MM.1S (cell line): ENCODE measurements at regions not wholly inside any gene's neighbourhood (a gene's known extent, or its start where the extent isn't known, plus 50 kb on each side); places are given as distances from the start of the nearest gene placed in this dataset.

Experiments used
- DNase-seq: peaks from one replicate; pipeline ENCODE4 v3.0.0-alpha.2; 2015
- H2AFZ ChIP-seq: fragments of 300-600 bp; sonication (generic); 2 replicates; pipeline ENCODE4 v1.6.0; 2016; ENCODE audit warnings: antibody characterized with exemption, low read length
- H3F3A ChIP-seq: fragments of 300-600 bp; sonication (generic); 2 replicates; pipeline ENCODE4 v1.6.1; 2016; ENCODE audit warnings: mild to moderate bottlenecking, antibody characterized with exemption, low read length, moderate library complexity, mixed read lengths; ENCODE audit not compliant: insufficient read depth
- H3K27ac ChIP-seq: fragments of 300-600 bp; sonication (generic); 2 replicates; pipeline ENCODE4 v1.5.1; 2016; ENCODE audit warnings: mild to moderate bottlenecking, low read length
- H3K27me3 ChIP-seq: fragments of 300-600 bp; sonication (generic); replicated peaks from 2 replicates; pipeline ENCODE4 v1.6.0; 2016; ENCODE audit warnings: low read length; ENCODE audit not compliant: insufficient read depth
- H3K36me3 ChIP-seq: fragments of 300-600 bp; sonication (generic); replicated peaks from 2 replicates; pipeline ENCODE4 v1.6.1; 2016; ENCODE audit warnings: mild to moderate bottlenecking, low read length, mixed read lengths; ENCODE audit not compliant: insufficient read depth
- H3K4me1 ChIP-seq: fragments of 300-600 bp; sonication (generic); 2 replicates; pipeline ENCODE4 v1.6.1; 2016; ENCODE audit warnings: low read length, mixed read lengths
- H3K4me2 ChIP-seq: fragments of 300-600 bp; sonication (generic); 2 replicates; pipeline ENCODE4 v1.6.0; 2016; ENCODE audit warnings: low read depth, low read length
- H3K4me3 ChIP-seq: fragments of 300-600 bp; sonication (generic); 2 replicates; pipeline ENCODE4 v1.5.1; 2016; ENCODE audit warnings: low read length, mixed read lengths
- H3K79me2 ChIP-seq: fragments of 300-600 bp; sonication (generic); 2 replicates; pipeline ENCODE4 v1.6.1; 2016; ENCODE audit warnings: mixed run types, low read length, mixed read lengths
- H3K9ac ChIP-seq: fragments of 300-600 bp; sonication (generic); 2 replicates; pipeline ENCODE4 v1.6.1; 2016; ENCODE audit warnings: low read length, mixed read lengths
- H3K9me2 ChIP-seq: fragments of 300-600 bp; sonication (generic); replicated peaks from 2 replicates; pipeline ENCODE4 v1.6.1; 2016; ENCODE audit warnings: mild to moderate bottlenecking, low read length, mixed read lengths; ENCODE audit not compliant: insufficient read depth
- H3K9me3 ChIP-seq: fragments of 300-600 bp; sonication (generic); replicated peaks from 2 replicates; pipeline ENCODE4 v1.6.1; 2016; ENCODE audit warnings: mild to moderate bottlenecking, low read length, mixed read lengths; ENCODE audit not compliant: insufficient read depth
- H4K20me1 ChIP-seq: fragments of 300-600 bp; sonication (generic); 2 replicates; pipeline ENCODE4 v1.6.1; 2016; ENCODE audit warnings: mild to moderate bottlenecking, low read length, moderate library complexity, mixed read lengths; ENCODE audit not compliant: insufficient read depth
- EZH2 ChIP-seq: fragments of 300-600 bp; sonication (generic); optimal IDR thresholded peaks from 2 replicates; pipeline ENCODE3; 2017; ENCODE audit warnings: low read depth, mild to moderate bottlenecking, antibody characterized with exemption, low read length, mixed read lengths
- EZH2phosphoT487 ChIP-seq: fragments of 300-600 bp; sonication (generic); IDR thresholded peaks from 2 replicates; pipeline ENCODE4 v1.6.1; 2018; ENCODE audit warnings: antibody characterized with exemption, low read length
- TF ChIP-seq, protein P1 (sequence below): fragments of 300-600 bp; sonication (generic); IDR thresholded peaks from 2 replicates; pipeline ENCODE4 v1.5.1; 2016; ENCODE audit warnings: antibody characterized with exemption, low read length, mixed read lengths

DNA sequence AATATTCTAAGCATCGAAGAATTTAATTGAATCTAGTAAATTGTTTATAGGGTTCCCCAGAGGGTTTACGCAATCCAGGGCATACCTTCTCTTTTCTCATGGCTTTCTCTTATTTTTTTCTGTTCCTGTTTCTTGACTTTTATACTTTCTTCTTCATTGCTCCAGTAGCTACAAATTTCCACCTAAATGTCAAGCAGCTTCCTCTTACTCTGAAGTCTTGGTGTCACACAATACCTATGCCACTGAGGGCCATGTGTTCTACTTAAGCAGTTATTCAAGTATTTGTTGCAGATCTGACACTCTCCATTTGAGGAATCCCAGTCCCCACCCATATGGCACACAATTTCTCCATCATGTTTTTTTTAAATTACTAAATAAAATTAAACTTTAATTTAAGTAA lies 343.1 kb upstream of the MBL2 start:
- H3K9ac ChIP-seq, result no peak overlapping the region
- no peak for TF ChIP-seq EZH2phosphoT487
- TF ChIP-seq EZH2, result no peak
- TF ChIP-seq, protein P1, sequence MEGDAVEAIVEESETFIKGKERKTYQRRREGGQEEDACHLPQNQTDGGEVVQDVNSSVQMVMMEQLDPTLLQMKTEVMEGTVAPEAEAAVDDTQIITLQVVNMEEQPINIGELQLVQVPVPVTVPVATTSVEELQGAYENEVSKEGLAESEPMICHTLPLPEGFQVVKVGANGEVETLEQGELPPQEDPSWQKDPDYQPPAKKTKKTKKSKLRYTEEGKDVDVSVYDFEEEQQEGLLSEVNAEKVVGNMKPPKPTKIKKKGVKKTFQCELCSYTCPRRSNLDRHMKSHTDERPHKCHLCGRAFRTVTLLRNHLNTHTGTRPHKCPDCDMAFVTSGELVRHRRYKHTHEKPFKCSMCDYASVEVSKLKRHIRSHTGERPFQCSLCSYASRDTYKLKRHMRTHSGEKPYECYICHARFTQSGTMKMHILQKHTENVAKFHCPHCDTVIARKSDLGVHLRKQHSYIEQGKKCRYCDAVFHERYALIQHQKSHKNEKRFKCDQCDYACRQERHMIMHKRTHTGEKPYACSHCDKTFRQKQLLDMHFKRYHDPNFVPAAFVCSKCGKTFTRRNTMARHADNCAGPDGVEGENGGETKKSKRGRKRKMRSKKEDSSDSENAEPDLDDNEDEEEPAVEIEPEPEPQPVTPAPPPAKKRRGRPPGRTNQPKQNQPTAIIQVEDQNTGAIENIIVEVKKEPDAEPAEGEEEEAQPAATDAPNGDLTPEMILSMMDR, result no peak
- DNase-seq, result no peak
- H3K9me3 ChIP-seq, result no peaks in the 10 kb centered on the region
- H3K9me2 ChIP-seq, result no peaks in the 10 kb centered on the region
- no peaks in the 10 kb centered on the region for H3K4me1 ChIP-seq
- H2AFZ ChIP-seq, result no peak overlapping the region
- no peaks in the 10 kb centered on the region for H4K20me1 ChIP-seq
- no peak overlapping the region for H3K4me3 ChIP-seq
- no peaks in the 10 kb centered on the region for H3K79me2 ChIP-seq
- no peaks in the 10 kb centered on the region for H3K27me3 ChIP-seq
- no peak overlapping the region for H3K4me2 ChIP-seq
- H3F3A ChIP-seq, result no peaks in the 10 kb centered on the region
- no peak overlapping the region for H3K27ac ChIP-seq
- no peaks in the 10 kb centered on the region for H3K36me3 ChIP-seq

DNA sequence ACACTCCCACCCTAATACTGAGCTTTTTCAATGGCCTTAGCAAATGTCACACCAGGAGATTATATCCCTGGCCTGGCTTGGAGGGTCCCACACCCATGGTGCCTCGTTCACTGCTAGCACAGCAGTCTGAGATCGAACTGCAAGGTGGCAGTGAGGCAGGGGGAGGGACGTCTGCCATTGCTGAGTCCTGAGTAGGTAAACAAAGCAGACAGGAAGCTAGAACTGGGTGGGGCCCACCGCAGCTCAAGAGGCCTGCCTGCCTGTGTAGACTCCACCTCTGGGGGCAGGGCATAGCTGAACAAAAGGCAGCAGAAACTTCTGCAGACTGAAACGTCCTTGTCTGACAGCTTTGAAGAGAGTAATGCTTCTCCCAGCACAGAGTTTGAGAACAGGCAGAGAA lies 338.9 kb upstream of the MBL2 start:
- H3K27ac ChIP-seq, result peak overlapping the region; percentile 25; the same call in 1 of the 2 replicates
- 0 out of 2 replicates have a peak, but pooled peaks cover 4% of the 10 kb centered on the region for H3K4me1 ChIP-seq
- peak overlapping the region; percentile 61; the same call in 1 of the 2 replicates for H3K4me2 ChIP-seq
- no peaks in the 10 kb centered on the region for H3K79me2 ChIP-seq
- peak overlapping the region; percentile 23; the same call in 1 of the 2 replicates for H3K9ac ChIP-seq
- peak overlapping the region; percentile 76 for H2AFZ ChIP-seq
- H4K20me1 ChIP-seq, result no peaks in the 10 kb centered on the region
- no peaks in the 10 kb centered on the region for H3K27me3 ChIP-seq
- no peaks in the 10 kb centered on the region for H3K36me3 ChIP-seq
- peak overlapping the region; percentile 27; the same call in 1 of the 2 replicates for H3K4me3 ChIP-seq
- TF ChIP-seq EZH2phosphoT487 (no peak), EZH2 (no peak)
- TF ChIP-seq, protein P1, result no peak
- H3K9me3 ChIP-seq, result no peaks in the 10 kb centered on the region
- no peaks in the 10 kb centered on the region for H3K9me2 ChIP-seq
- DNase-seq, result peak; percentile 88
- H3F3A ChIP-seq, result no peaks in the 10 kb centered on the region; the same call in 1 of the 2 replicates

DNA sequence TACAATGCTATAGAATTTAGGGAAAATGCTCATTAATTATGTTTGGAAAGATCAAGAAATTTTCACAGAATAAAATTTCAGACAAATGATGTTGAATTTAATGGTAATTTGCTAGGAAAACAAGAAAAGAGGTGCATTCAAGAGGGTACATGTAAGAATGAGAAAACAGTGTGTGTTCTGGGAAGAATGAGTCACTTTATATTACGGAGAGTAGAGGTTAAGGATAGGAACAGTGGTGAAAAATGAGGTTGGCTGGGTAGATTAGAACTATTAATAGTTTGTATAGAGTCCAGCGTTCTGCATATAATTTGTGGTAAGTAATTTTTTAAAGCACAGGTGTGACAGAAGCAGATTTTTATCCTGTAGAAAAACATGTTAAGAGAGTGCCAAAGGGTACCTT lies 336.7 kb upstream of the MBL2 start:
- Histone ChIP-seq H3F3A (no peaks in the 10 kb centered on the region; the same call in 1 of the 2 replicates), H3K27ac (no peak overlapping the region)

More for the DNA sequence above, 336.7 kb upstream of the MBL2 start:
- no peak overlapping the region for H3K9ac ChIP-seq
- H4K20me1 ChIP-seq, result no peaks in the 10 kb centered on the region
- no peaks in the 10 kb centered on the region for H3K9me3 ChIP-seq
- H3K4me1 ChIP-seq, result 0 out of 2 replicates have a peak, but pooled peaks cover 4% of the 10 kb centered on the region
- no peak overlapping the region for H2AFZ ChIP-seq
- H3K4me3 ChIP-seq, result no peak overlapping the region
- H3K27me3 ChIP-seq, result no peaks in the 10 kb centered on the region
- H3K79me2 ChIP-seq, result no peaks in the 10 kb centered on the region
- H3K4me2 ChIP-seq, result no peak overlapping the region
- TF ChIP-seq, protein P1, result no peak
- no peak for TF ChIP-seq EZH2
- TF ChIP-seq EZH2phosphoT487, result no peak
- no peaks in the 10 kb centered on the region for H3K36me3 ChIP-seq
- no peaks in the 10 kb centered on the region for H3K9me2 ChIP-seq
- DNase-seq, result no peak
